ENCODE measurements at regions not wholly inside any gene's neighbourhood (a gene's known extent, or its start where the extent isn't known, plus 50 kb on each side); places are given as distances from the start of the nearest gene placed in this dataset.

GRCh38 chr3:162602619-162603018 is 1106.0 kb downstream of the OTOL1 start:
- H3K27me3 Mint-ChIP-seq (ENCODE audit: low read depth): no peaks in the 10 kb centered on the region; the same call in 1 of the 2 replicates
- TF ChIP-seq ZNF512 (CRISPR knock-in tag; IDR thresholded peaks at IDR 0.05; ENCODE audit: borderline replicate concordance) (no peak), FOXJ3 (CRISPR knock-in tag; IDR thresholded peaks at IDR 0.05; ENCODE audit: borderline replicate concordance) (no peak), TP53 (CRISPR knock-in tag; IDR thresholded peaks at IDR 0.05) (no peak), ZSCAN18 (CRISPR knock-in tag; IDR thresholded peaks at IDR 0.05) (no peak), E2F4 (CRISPR knock-in tag; IDR thresholded peaks at IDR 0.05; ENCODE audit: borderline replicate concordance, low read depth) (no peak), MLX (CRISPR knock-in tag; IDR thresholded peaks at IDR 0.05) (no peak), E2F5 (CRISPR knock-in tag; IDR thresholded peaks at IDR 0.05) (no peak), ZBTB21 (CRISPR knock-in tag; IDR thresholded peaks at IDR 0.05; ENCODE audit: borderline replicate concordance) (no peak), ZNF317 (CRISPR knock-in tag; IDR thresholded peaks at IDR 0.05; ENCODE audit: borderline replicate concordance, low read depth) (no peak), NFATC4 (CRISPR knock-in tag; IDR thresholded peaks at IDR 0.05) (no peak), NFE2L1 (CRISPR knock-in tag; IDR thresholded peaks at IDR 0.05) (no peak), ZNF219 (CRISPR knock-in tag; IDR thresholded peaks at IDR 0.05; ENCODE audit: borderline replicate concordance) (no peak), PREB (CRISPR knock-in tag; IDR thresholded peaks at IDR 0.05; ENCODE audit: borderline replicate concordance) (no peak)
- DNase-seq (ENCODE audit: low spot score) (no peak), ATAC-seq (no peak)
- ChIA-PET POLR2A (no interaction called here), CTCF (no interaction called here)
- H3K36me3 Mint-ChIP-seq: peaks cover 73% of the 10 kb centered on the region
- H3K4me3 Mint-ChIP-seq: no peak overlapping the region
- peaks cover 63% of the 10 kb centered on the region for H3K9me3 Mint-ChIP-seq
- H3K27ac Mint-ChIP-seq: no peak overlapping the region
- H3K4me1 Mint-ChIP-seq: peaks cover 48% of the 10 kb centered on the region

- Mint-ChIP-seq H3K9me3 (peaks cover 51% of the 10 kb centered on the region), H3K4me3 (no peak overlapping the region), H3K27ac (peak overlapping the region; percentile 25), H3K36me3 (peaks cover 58% of the 10 kb centered on the region), H3K4me1 (peaks cover 41% of the 10 kb centered on the region), H3K27me3 (ENCODE audit: low read depth) (no peaks in the 10 kb centered on the region; the same call in 1 of the 2 replicates)
- POLR2A ChIA-PET: no interaction called here
- ATAC-seq: peak; percentile 55
- DNase-seq (ENCODE audit: low spot score): no peak
- CTCF ChIA-PET: no interaction called here
- TF ChIP-seq PRRX2 (CRISPR knock-in tag; IDR thresholded peaks at IDR 0.05) (no peak), MLX (CRISPR knock-in tag; IDR thresholded peaks at IDR 0.05) (no peak), STAT6 (CRISPR knock-in tag; conservative IDR thresholded peaks at IDR 0.05; ENCODE audit: low read depth) (no peak), PRDM15 (CRISPR knock-in tag; IDR thresholded peaks at IDR 0.05) (no peak)
These were observed 1109.1 kb downstream of the OTOL1 start for GRCh38 chr3:162605651-162606204.

Data from WTC11 (cell line).